ENCODE measurements at regions not wholly inside any gene's neighbourhood (a gene's known extent, or its start where the extent isn't known, plus 50 kb on each side); places are given as distances from the start of the nearest gene placed in this dataset.

DNA sequence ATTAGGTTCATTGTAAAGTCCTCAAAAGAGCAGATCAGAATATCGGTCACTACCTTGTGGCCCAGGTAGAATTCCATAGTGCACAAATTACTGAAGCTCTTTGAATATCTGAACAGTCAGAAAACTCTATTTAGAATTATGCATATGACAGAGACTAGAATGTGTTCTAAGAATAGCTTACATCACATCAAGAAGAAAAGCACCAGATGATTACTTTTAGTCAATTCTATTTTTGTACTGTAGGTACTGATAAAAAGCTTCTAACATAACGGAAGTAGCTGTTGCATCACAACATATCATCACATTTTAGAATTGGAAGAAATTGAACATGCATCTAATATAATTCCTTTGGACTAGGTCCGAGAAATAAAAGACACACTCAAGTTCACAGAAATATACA lies 946.6 kb upstream of the ARRDC3 start:
- no peaks in the 10 kb centered on the region for H3K4me1 ChIP-seq (ENCODE audit: control insufficient read depth in 2 of 2, insufficient read depth in 1 of 2, low read depth in 1 of 2, low read length in 2 of 2)
- H3K14ac ChIP-seq (ENCODE audit: low read length) = no peak overlapping the region
- no peak overlapping the region for H3K27ac ChIP-seq (replicated peaks; ENCODE audit: low read length)
- no peak overlapping the region for H2BK5ac ChIP-seq (ENCODE audit: low read length)
- no peak overlapping the region for H2AK5ac ChIP-seq (ENCODE audit: low read depth, low read length)
- no peak overlapping the region for H4K8ac ChIP-seq (ENCODE audit: low read depth, low read length)
- H4K91ac ChIP-seq (ENCODE audit: low read depth, low read length, poor library complexity) = no peak overlapping the region
- no peak for DNase-seq (ENCODE audit: low spot score)
- H3K9ac ChIP-seq (ENCODE audit: low read depth, low read length, poor library complexity) = no peak overlapping the region
- no peak overlapping the region for H2BK15ac ChIP-seq (ENCODE audit: low read length)
- no peaks in the 10 kb centered on the region for H3K36me3 ChIP-seq (replicated peaks in 1 of 2; ENCODE audit: control insufficient read depth in 2 of 2, insufficient read depth in 2 of 2, low read length in 2 of 2)
- no peaks in the 10 kb centered on the region for H3K79me1 ChIP-seq (ENCODE audit: low read depth, low read length)
- H2BK120ac ChIP-seq (ENCODE audit: low read depth, low read length) = no peak overlapping the region
- H2AFZ ChIP-seq (ENCODE audit: low read length) = no peak overlapping the region
- H2BK12ac ChIP-seq (ENCODE audit: low read length) = no peak overlapping the region
- no peaks in the 10 kb centered on the region for H3K27me3 ChIP-seq (ENCODE audit: control insufficient read depth in 3 of 3, insufficient read depth in 3 of 3, low read depth in 1 of 3, low read length in 3 of 3)
- no peak overlapping the region for H3K4ac ChIP-seq (ENCODE audit: low read length)
- no peak overlapping the region for H3K4me2 ChIP-seq (ENCODE audit: insufficient read depth, low read length, poor library complexity, severe bottlenecking)
- WGBS, 2 donors (ENCODE audit: extremely low coverage in 2 of 2, insufficient read length in 2 of 2, insufficient replicate concordance in 1 of 2) = no CpG with 5 or more reads among the region's 3 CpGs
- peaks cover 0 to 3% of the 10 kb centered on the region in 2 donors for H3K9me3 ChIP-seq (replicated peaks in 1 of 2; ENCODE audit: control insufficient read depth in 2 of 2, insufficient read depth in 1 of 2, low read depth in 1 of 2, low read length in 2 of 2)
- no peak overlapping the region for H3K18ac ChIP-seq (ENCODE audit: low read length)
- H3K4me3 ChIP-seq (ENCODE audit: low read length in 2 of 2) = no peak overlapping the region
- no peak overlapping the region for H3K23ac ChIP-seq (ENCODE audit: low read depth, low read length, poor library complexity)

DNA sequence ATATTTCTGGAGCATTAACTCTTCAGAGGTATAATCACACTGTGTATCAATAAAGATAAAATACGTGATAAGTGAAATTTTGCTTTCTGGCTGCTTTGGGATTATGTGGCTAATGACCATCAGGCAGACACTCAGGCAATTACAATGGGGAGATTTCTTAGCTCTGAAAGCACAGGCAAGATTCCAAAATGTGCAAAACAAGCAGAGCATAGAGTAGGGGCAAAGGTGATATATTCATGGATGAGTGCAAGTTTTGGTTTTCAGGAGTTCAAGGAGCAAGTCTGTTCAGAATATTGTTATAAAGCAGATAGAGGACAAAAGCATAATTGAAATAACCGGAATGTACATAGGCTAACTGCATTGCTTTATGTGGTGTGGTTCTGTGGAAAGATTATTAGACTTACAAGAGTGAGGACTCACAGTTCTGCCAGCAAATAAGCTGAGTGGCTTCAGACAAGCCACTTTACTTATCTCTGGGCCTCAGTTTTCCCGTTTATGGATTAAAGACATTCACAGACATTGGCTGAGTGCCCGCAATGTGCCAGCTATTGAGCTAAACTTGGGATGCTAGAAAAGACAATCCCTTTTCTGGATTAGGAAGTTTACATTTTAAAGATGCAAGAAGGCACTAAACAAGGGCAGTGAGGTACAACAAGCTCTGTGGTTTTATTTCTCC lies 945.6 kb upstream of the ARRDC3 start:
- no peak overlapping the region for H3K27ac ChIP-seq (replicated peaks; ENCODE audit: low read length)
- H3K9ac ChIP-seq (ENCODE audit: low read depth, low read length, poor library complexity) = no peak overlapping the region
- H4K91ac ChIP-seq (ENCODE audit: low read depth, low read length, poor library complexity) = no peak overlapping the region
- no peak overlapping the region for H3K4me2 ChIP-seq (ENCODE audit: insufficient read depth, low read length, poor library complexity, severe bottlenecking)
- H3K4ac ChIP-seq (ENCODE audit: low read length) = no peak overlapping the region
- peak overlapping the region; percentile 38 for H2AFZ ChIP-seq (ENCODE audit: low read length)
- no peaks in the 10 kb centered on the region for H3K36me3 ChIP-seq (replicated peaks in 1 of 2; ENCODE audit: control insufficient read depth in 2 of 2, insufficient read depth in 2 of 2, low read length in 2 of 2)
- no CpG with 5 or more reads among the region's 4 CpGs for WGBS, 2 donors (ENCODE audit: extremely low coverage in 2 of 2, insufficient read length in 2 of 2, insufficient replicate concordance in 1 of 2)
- DNase-seq (ENCODE audit: low spot score) = no peak
- H2BK15ac ChIP-seq (ENCODE audit: low read length) = no peak overlapping the region
- H3K27me3 ChIP-seq (ENCODE audit: control insufficient read depth in 3 of 3, insufficient read depth in 3 of 3, low read depth in 1 of 3, low read length in 3 of 3) = no peaks in the 10 kb centered on the region
- no peak overlapping the region for H2BK120ac ChIP-seq (ENCODE audit: low read depth, low read length)
- H3K79me1 ChIP-seq (ENCODE audit: low read depth, low read length) = no peaks in the 10 kb centered on the region
- H2BK12ac ChIP-seq (ENCODE audit: low read length) = no peak overlapping the region
- H3K18ac ChIP-seq (ENCODE audit: low read length) = no peak overlapping the region
- peaks cover 0 to 3% of the 10 kb centered on the region in 2 donors for H3K9me3 ChIP-seq (replicated peaks in 1 of 2; ENCODE audit: control insufficient read depth in 2 of 2, insufficient read depth in 1 of 2, low read depth in 1 of 2, low read length in 2 of 2)
- H2BK5ac ChIP-seq (ENCODE audit: low read length) = no peak overlapping the region
- H3K14ac ChIP-seq (ENCODE audit: low read length) = no peak overlapping the region
- no peaks in the 10 kb centered on the region for H3K4me1 ChIP-seq (ENCODE audit: control insufficient read depth in 2 of 2, insufficient read depth in 1 of 2, low read depth in 1 of 2, low read length in 2 of 2)
- H2AK5ac ChIP-seq (ENCODE audit: low read depth, low read length) = no peak overlapping the region
- no peak overlapping the region for H3K4me3 ChIP-seq (ENCODE audit: low read length in 2 of 2)
- no peak overlapping the region for H4K8ac ChIP-seq (ENCODE audit: low read depth, low read length)
- H3K23ac ChIP-seq (ENCODE audit: low read depth, low read length, poor library complexity) = no peak overlapping the region

DNA sequence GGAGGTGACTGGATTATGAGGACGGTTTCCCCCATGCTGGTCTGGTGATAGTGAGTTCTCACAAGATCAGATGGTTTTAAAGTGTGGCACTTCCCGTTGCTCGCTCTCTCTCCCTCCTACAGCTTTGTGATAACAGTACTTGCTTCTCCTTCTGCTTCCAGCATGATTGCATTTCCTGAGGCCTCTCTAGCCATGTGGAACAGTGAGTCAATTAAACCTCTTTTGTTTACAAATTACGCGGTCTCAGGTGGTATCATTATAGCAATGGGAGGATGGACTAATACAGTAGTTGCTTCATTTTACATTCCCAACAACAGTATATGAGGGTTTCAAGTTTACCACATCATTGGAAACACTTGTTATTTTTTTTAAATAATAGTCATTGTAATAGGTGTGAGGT lies 937.3 kb upstream of the ARRDC3 start:
- Histone ChIP-seq H2AK5ac (ENCODE audit: low read depth, low read length) (no peak overlapping the region), H3K4me3 (ENCODE audit: low read length in 2 of 2) (no peak overlapping the region), H4K91ac (ENCODE audit: low read depth, low read length, poor library complexity) (no peak overlapping the region), H2BK15ac (ENCODE audit: low read length) (no peak overlapping the region), H3K18ac (ENCODE audit: low read length) (no peak overlapping the region), H3K14ac (ENCODE audit: low read length) (no peak overlapping the region), H3K79me1 (ENCODE audit: low read depth, low read length) (no peaks in the 10 kb centered on the region), H2BK5ac (ENCODE audit: low read length) (no peak overlapping the region), H4K8ac (ENCODE audit: low read depth, low read length) (no peak overlapping the region), H3K4ac (ENCODE audit: low read length) (no peak overlapping the region), H3K36me3 (replicated peaks in 1 of 2; ENCODE audit: control insufficient read depth in 2 of 2, insufficient read depth in 2 of 2, low read length in 2 of 2) (no peaks in the 10 kb centered on the region), H3K4me2 (ENCODE audit: insufficient read depth, low read length, poor library complexity, severe bottlenecking) (no peak overlapping the region), H3K4me1 (ENCODE audit: control insufficient read depth in 2 of 2, insufficient read depth in 1 of 2, low read depth in 1 of 2, low read length in 2 of 2) (no peaks in the 10 kb centered on the region), H2BK12ac (ENCODE audit: low read length) (no peak overlapping the region), H3K27me3 (ENCODE audit: control insufficient read depth in 3 of 3, insufficient read depth in 3 of 3, low read depth in 1 of 3, low read length in 3 of 3) (no peaks in the 10 kb centered on the region), H3K23ac (ENCODE audit: low read depth, low read length, poor library complexity) (no peak overlapping the region), H2AFZ (ENCODE audit: low read length) (no peak overlapping the region), H2BK120ac (ENCODE audit: low read depth, low read length) (no peak overlapping the region), H3K9me3 (replicated peaks in 1 of 2; ENCODE audit: control insufficient read depth in 2 of 2, insufficient read depth in 1 of 2, low read depth in 1 of 2, low read length in 2 of 2) (peaks cover 2 to 5% of the 10 kb centered on the region in 2 donors), H3K9ac (ENCODE audit: low read depth, low read length, poor library complexity) (no peak overlapping the region), H3K27ac (replicated peaks; ENCODE audit: low read length) (no peak overlapping the region)
- no peak for DNase-seq (ENCODE audit: low spot score)
- no CpG with 5 or more reads among the region's 5 CpGs for WGBS, 2 donors (ENCODE audit: extremely low coverage in 2 of 2, insufficient read length in 2 of 2, insufficient replicate concordance in 1 of 2)

DNA sequence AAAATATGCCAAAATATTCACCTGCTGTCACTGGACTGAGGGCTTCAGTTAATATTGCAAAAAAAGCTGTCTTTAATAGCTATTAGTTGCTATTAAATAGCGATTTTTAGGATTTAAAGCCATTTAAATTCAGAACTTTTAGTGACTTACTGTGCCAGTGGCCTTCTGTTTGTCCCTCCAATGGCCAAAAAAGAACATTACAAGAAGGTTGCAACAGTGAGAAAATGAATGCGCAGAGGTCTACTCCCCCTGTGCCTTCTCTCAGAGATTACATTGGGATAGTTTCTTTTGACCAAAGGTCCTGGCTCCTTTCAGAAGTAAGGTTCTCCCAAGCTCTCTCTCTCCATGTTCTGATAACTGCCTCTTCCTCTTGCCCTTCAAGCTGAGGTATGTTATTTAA lies 930.3 kb upstream of the ARRDC3 start:
- no peak overlapping the region for H2BK12ac ChIP-seq (ENCODE audit: low read length)
- H3K27ac ChIP-seq (replicated peaks; ENCODE audit: low read length) = no peak overlapping the region
- H3K36me3 ChIP-seq (replicated peaks in 1 of 2; ENCODE audit: control insufficient read depth in 2 of 2, insufficient read depth in 2 of 2, low read length in 2 of 2) = no peaks in the 10 kb centered on the region
- H3K4me3 ChIP-seq (ENCODE audit: low read length in 2 of 2) = no peak overlapping the region
- H3K9me3 ChIP-seq (replicated peaks in 1 of 2; ENCODE audit: control insufficient read depth in 2 of 2, insufficient read depth in 1 of 2, low read depth in 1 of 2, low read length in 2 of 2) = no peaks in the 10 kb centered on the region
- DNase-seq (ENCODE audit: low spot score) = no peak
- no CpG with 5 or more reads among the region's 2 CpGs for whole genome bisulfite sequencing, 2 donors (ENCODE audit: extremely low coverage in 2 of 2, insufficient read length in 2 of 2, insufficient replicate concordance in 1 of 2)
- H4K8ac ChIP-seq (ENCODE audit: low read depth, low read length) = no peak overlapping the region
- H2AFZ ChIP-seq (ENCODE audit: low read length) = peak overlapping the region; percentile 45
- no peak overlapping the region for H3K9ac ChIP-seq (ENCODE audit: low read depth, low read length, poor library complexity)
- peaks cover 0 to 4% of the 10 kb centered on the region in 2 donors for H3K4me1 ChIP-seq (ENCODE audit: control insufficient read depth in 2 of 2, insufficient read depth in 1 of 2, low read depth in 1 of 2, low read length in 2 of 2)
- H3K79me1 ChIP-seq (ENCODE audit: low read depth, low read length) = no peaks in the 10 kb centered on the region
- no peak overlapping the region for H3K18ac ChIP-seq (ENCODE audit: low read length)
- no peak overlapping the region for H3K4ac ChIP-seq (ENCODE audit: low read length)
- no peak overlapping the region for H2BK5ac ChIP-seq (ENCODE audit: low read length)
- no peak overlapping the region for H3K4me2 ChIP-seq (ENCODE audit: insufficient read depth, low read length, poor library complexity, severe bottlenecking)
- H2BK120ac ChIP-seq (ENCODE audit: low read depth, low read length) = no peak overlapping the region
- no peaks in the 10 kb centered on the region for H3K27me3 ChIP-seq (ENCODE audit: control insufficient read depth in 3 of 3, insufficient read depth in 3 of 3, low read depth in 1 of 3, low read length in 3 of 3)
- no peak overlapping the region for H2BK15ac ChIP-seq (ENCODE audit: low read length)
- no peak overlapping the region for H4K91ac ChIP-seq (ENCODE audit: low read depth, low read length, poor library complexity)
- no peak overlapping the region for H3K14ac ChIP-seq (ENCODE audit: low read length)
- H2AK5ac ChIP-seq (ENCODE audit: low read depth, low read length) = no peak overlapping the region
- H3K23ac ChIP-seq (ENCODE audit: low read depth, low read length, poor library complexity) = no peak overlapping the region

Measured in neuronal stem cell (in vitro differentiated cells).